ENCODE measurements at regions not wholly inside any gene's neighbourhood (a gene's known extent, or its start where the extent isn't known, plus 50 kb on each side); places are given as distances from the start of the nearest gene placed in this dataset.
"Not testable (repeated sequence)": the region's sequence is repeated elsewhere in the genome, so short reads cannot be mapped to it uniquely, and the experiment has no call there.

DNA sequence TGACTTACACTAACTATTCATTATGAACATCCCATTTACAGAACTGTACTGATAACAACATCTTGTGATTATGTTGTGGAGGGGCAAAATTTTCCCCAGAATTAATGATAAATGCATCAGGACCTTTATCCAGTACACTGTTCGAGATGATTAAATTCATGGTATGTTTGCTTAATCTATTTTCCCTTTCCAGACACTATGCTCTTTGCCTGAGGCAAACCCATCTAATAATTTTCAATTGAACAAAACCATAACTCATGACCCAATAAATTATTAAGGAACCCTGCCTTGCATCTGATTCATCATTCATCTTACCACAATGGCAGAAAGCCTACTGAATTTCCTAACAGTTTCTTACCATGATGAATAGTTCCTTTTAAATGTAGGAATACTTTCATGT lies 385.0 kb downstream of the DSEL start:
- DNase-seq, result no peak

DNA sequence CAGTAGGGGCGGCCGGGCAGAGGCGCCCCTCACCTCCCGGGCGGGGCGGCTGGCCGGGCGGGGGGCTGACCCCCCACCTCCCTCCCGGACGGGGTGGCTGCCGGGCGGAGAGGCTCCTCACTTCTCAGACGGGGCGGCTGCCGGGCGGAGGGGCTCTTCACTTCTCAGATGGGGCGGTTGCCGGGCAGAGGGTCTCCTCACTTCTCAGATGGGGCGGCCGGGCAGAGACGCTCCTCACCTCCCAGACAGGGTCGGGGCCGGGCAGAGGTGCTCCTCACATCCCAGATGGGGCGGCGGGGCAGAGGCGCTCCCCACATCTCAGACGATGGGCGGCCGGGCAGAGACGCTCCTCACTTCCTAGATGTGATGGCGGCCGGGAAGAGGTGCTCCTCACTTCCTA lies 389.8 kb downstream of the DSEL start:
- DNase-seq, result not testable (repeated sequence)

DNA sequence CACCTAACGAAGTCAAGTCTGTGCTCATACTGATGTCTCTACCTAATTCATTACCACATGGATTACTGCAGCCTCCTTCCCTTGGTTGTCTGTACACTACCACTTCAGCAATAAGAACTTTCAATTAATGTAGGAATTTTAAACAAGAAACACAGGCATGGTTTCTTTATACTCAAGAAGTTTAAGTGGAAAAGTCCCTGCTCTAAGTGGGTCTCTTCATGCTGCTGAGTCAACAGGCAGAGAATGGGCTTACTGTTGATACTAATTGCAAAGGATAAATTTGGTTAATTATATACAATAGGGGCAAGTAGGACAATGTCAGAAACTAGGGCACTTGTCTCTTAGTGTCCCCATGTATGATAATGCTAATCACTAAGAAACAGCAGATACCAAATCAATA lies 392.6 kb downstream of the DSEL start:
- DNase-seq, result no peak

DNA sequence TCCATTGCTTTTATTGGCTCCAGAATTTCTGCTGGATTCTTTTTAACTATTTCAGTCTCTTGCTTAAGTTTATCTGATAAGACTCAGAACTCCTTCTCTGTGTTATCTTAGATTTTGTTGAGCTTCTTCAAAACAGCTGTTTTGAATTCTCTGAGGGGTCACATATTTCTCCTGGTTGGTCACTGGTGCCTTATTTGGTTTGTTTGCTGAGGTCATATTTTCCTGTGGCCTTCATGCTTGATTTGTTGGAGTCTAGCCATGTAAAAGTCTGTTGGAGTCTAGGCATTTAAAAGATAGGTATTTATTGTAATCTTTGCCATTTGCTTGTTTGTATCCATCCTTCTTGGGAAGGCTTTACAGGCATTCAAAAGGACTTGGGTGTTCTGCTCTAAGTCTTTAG lies 398.7 kb downstream of the DSEL start:
- DNase-seq, result no peak

DNA sequence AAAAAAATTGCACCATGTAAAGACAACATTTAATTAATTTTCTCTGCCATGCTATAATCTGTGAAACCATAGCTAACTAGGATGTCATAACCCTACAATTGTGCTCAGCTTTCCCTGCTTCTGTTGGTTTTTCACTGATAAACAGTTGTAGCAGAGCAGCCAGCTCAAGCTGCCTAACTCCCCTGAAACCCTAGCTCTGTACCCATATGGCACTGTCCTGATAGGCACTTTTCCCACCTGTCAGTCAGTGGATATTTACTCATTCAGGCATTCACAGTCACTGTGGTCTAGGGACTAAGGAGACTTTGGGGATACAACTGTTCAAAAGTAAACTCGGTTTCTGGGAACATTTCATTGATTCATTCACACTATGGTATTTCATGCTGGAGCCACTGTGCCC lies 407.0 kb downstream of the DSEL start:
- DNase-seq, result no peak

DNA sequence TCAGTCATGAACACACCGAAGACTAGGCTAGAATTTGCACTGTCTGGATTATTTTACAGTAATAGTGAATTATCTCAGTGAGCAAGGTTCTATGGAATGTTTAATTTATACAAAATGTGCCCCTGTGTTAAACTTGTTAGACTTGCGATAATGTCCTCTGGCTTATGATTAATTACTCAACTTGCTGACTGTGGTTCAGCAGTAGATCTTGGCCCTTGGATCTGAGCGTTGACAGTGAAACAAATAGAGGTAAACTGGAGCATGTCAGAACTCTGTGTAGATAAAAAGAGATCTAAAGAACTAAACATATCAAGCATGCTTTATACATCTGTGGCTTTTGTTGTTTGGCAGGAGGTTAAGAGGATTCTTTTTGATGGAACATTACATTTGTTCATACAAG lies 407.6 kb downstream of the DSEL start:
- peak; percentile 53 for DNase-seq

DNA sequence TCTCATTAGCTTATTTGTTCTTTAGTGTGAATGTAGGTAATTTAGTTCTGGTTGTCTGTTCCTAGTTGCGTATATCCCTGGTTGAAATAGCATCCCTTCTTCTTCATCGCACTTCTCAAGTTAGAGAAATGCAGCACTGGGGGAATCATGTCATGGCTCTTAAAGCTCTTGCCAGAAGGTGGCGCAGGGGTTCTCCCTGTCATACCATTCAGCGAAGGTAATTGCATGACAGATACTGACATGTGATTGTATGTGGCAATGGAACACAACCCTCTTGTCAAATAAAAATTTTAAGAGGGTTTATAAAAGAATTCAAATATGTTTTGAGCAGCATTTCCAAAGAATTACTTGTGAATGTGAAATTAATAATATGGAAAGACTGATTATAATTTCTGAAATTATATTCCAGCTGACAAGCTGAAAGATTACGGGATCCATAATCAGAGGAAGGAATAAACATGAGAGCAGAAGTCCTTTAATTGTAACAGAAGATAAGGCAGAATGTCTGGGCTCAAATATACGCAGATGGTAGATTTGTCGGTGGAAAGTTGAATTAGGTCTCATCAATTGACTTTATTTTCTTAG lies 411.7 kb downstream of the DSEL start:
- DNase-seq, result peak; percentile 31

DNA sequence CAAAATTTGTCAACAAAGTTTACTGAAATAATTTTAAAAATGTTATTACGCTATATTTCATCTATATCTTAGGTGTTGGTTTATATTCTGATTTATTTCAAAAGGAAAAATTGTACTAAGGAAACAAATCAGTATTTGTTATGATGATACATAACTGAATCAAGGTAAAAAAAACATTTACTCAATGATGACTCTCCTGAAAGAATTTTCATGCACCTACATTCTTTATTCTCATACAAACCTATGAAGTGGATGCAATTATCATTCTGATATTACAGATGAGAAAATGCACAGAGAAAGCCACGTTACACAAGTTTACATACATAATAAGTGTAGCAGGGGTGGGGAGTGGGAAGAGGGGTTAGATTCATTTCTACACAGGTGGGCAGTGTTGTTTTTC lies 422.4 kb downstream of the DSEL start:
- DNase-seq, result no peak

DNA sequence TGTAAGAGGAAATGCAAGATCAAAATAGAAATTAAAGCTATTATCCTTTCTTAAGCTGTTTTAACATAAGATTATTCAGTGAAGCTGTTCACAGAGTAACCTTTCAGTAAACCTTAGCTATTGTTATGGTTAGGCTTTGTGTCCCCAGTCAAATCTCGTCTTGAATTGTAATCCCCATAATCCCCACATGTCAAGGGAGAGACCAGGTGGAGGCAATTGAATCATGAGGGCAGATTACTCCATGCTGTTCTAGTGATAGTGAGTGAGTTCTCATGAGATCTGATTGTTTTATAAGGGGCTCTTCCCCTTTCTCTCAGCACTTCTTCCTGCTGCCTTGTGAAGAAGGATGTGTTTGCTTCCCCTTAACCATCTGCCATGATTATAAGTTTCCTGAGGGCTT lies 424.4 kb downstream of the DSEL start:
- no peak for DNase-seq

DNA sequence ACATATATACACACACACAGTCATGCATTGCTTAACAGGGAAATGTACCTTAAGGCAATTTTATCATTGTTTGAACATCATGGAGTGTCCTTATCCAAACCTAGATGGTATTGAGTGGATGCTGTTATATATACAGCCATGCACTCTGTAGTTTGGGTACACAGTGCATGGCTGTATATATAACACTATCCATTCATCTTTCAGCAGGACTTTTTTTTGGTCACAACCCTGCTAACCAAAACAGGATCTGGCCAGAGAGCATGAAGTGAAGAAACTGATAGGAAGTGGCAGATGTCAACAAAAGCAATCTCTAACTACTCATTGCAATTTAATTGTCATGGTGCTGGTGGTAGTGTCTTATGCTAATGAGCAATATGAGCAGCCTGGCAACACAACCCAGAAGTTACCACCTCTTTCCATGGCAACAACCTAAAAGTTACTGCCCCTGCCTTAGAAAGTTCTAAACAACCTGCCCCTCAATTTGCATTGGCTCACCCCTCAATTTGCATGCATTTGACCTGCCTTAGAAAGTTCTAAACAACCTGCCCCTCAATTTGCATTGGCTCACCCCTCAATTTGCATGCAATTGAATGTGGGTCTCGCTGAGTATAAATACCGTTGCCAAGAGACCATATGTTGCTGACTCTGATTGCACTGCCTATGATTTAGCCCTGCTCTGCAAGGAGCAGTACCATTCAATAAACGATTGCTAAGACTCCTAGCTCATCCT lies 434.9 kb downstream of the DSEL start:
- no peak for DNase-seq

DNA sequence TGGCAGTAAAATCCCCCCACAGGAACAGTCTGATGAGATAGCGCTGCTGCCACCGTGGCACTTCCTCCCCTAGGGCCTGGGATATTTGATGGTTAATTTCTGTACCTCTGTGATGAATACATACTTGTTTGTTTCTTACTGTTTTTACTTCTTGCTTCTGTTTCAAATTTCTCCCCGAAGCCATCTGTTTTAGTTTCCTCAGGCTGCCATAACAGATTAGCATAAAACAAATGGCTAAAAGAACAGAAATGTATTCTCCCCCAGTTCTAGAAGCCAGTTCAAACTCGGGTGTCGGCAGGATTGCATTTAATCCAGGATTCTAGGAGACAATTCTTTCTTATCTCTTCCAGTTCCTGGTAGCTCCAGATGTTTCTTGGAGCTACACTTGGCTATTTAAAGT lies 435.9 kb downstream of the DSEL start:
- no peak for DNase-seq

DNA sequence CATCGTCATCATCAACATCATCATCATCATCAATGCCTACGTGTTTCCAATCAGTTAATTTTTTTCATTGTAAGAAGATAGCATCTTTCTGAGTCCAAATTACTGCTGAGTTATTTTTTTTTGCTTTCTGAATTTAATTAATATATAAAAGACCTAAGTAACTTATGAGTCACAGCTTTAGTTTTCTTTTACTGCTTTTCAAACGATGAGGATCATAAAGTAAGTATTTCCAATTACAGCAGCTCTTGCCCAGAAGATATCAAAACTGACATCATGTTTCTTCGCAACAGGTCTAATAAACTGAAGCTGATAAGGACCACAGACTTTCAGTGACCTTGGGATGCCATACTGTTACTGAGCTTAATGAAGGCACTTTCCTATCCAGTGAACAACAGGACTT lies 442.2 kb downstream of the DSEL start:
- DNase-seq, result no peak

DNA sequence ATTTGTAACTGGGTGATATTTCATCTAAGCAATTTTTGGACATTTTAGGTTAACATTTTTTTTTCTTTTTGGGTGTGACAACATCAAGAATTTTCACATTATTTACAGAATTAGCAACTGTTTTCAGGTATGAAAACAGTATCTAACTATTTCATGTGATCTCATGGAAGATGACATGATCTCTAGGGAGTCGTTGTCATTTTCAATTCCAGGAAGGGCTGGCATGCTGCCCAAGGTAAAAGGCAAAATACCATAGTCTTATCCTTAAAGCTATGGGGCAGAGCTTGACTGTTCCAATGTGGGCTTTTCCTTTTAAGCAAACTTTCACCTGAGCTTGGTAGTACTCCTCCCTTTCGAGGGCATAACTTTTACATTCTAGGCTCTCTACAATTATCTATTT lies 443.7 kb downstream of the DSEL start:
- no peak for DNase-seq

DNA sequence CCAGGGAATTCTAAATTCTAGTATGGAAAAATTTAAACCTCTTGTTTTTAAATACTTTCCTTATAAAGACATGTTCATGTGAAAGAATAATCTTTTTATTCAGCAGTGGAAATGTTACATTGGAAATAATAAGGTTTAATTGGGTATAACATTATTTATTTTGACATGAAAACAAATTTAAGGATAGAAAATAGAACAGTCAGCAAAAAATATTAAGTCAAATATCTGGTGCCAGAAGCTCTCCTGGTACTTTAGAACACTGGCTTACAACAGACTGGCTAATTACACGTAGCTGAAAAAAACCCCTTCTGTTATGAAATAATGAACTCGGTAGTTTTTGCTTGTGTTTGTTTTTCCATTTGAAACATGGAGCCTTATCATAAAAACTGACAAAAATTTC lies 447.9 kb downstream of the DSEL start:
- peak; percentile 1 for DNase-seq

DNA sequence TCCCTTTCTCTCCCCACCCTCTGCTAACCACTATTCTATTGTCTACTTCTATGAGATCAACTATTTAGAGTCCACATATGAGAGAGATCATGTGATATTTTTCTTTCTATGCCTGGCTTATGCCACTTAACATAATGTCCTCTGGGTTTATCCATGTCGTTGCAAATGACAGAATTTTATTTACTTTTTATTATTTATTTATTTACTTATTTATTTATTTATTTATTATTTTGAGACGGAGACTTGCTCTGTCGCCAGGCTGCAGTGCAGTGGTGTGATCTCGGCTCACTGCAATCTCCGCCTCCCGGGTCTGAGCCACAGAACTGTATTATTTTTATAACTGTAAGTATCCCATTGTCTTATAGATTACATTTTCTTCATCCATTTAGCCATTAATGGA lies 443.4 kb upstream of the CDH19 start:
- DNase-seq, result no peak

DNA sequence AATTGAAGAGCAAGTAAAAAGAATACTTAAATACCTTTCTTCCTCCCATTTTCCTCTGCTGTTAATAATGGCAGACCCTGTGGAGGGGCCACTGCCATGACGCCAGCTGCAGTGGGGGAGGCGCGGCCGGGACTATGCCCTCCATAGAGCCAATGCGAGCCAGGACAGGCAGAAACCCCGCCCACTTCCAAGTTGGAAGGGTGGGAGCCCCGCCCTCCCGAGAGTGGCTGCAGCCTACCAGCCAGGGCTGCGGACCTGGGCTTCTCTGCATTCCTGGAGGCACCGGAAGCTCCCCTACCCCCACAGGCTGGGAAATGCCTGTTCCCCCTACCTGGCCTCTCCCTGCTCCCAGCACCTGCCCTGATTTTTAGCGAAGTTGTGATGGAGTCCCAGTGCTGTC lies 439.4 kb upstream of the CDH19 start:
- DNase-seq, result no peak

DNA sequence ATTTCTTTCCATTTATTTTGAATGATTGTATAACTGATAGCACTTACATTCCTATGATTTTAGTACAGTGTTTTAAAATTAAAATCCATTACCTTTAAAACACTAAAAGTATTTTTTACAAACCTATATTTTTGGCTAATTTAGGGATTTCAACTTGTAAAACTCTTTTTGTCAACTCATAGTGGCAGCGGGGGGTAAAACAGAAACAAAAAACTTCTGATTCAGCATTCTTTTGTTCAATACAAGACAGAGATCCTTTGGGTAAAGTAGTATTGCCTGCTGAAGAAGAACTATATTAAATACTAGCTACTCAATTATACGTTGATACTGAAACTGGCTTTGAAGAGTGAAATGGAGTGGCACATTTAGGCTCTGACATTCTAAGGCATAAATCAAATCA lies 437.4 kb upstream of the CDH19 start:
- no peak for DNase-seq

DNA sequence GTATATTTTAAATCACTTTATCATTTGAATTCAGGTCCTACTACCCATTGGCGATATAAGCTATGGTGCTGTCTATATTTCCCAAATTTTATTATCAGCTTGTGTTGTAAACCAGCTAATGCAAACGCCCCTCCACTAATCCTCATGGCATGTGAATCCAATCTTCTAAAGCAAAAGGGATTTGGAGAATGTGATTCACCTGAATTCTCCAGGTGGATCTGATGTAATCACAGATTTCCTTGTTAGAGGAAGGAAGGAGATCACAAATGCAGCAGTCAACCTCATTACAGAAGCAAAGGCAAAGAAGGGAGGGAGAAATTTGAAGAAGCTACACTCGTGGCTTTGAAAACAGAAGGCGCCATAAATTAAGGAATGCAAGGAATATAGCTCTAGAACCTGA lies 431.1 kb upstream of the CDH19 start:
- DNase-seq, result no peak

DNA sequence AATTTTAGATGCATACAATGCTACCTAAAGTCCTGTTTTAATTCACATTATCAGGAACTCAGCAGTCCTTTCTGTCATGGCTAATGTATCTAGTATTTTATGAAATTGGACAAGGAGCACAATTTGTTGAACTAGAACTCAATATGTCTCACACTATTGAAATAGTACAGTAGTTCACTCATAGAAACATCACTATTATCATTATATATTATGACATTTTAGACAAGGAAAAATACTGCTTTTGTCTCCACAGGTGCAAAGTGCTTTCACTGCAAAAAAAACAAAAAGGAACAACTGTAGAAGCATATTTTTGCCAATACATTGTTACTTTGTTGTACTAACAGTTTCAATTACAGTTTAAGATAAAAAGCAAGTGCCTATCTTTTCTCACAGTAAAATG lies 419.2 kb upstream of the CDH19 start:
- DNase-seq, result no peak

DNA sequence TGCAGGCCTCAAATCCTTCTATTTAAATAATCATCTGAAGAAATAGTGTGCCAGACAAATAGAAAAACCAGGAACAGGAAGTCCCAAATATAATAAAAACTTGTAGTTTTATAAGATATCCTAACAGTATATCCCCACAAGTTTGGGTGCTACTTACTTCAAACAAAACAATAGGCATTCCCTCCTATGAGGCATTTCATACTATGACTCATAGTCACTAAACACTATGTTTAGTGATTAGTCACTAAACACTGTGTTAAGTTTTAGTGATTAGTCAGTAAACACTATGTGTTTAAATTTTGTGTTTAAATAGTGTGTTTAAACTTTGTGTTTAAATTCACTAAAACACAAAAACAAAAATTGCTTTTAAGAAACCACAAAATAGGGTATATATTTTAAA lies 407.0 kb upstream of the CDH19 start:
- no peak for DNase-seq

DNA sequence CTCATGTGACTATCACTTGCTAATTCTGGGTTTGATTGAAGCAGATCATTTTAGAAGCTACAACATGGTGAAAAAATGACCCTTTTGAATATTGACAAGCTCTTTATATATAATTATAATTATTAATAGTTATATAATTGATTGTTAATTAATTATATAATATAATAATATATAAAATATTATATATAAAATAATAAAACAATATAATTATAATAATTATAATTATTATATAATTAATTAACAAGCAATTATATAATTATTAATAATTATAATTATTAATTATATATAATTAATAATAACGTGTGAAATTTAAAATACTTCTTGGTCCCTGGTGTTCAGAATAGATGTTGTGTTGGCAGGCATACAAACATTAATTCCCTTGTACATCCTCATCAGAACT lies 404.1 kb upstream of the CDH19 start:
- no peak for DNase-seq

DNA sequence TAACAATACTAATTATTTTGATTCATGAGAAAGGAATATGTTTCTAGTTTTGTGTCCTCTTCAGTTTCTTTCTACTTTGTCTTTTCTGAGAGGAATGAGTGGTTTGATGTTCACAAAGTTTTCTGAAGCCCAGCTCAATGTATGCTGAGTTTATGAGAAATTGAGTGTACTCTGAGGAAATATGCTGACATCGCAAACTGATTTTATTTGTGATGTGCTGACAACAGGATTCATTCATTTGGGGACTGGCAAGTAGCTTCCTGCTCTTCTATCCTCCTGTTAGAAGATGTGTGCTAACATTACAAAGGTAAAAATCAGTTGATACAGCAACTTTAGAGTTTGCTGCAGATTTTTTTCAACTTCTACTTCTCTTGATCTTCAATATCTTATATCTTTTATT lies 403.2 kb upstream of the CDH19 start:
- DNase-seq, result no peak

DNA sequence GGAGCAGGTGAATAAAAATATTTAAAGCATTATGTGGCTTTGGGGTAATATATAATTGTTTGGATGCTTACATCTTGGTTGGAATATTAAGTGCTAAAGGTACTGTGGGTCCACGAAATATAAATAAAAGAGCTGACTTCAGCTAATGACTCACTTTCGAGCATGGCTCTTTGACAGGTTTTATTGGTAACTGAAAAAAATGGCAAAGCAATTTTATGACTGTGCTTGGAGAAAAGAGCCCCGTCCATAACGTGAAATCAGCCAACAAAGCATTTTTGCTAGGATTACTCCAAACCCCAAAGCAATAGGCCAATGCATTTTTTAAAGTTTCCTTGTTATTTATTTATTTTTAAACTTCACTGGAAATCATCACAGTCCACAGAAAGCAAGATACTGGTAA lies 397.2 kb upstream of the CDH19 start:
- DNase-seq, result no peak

DNA sequence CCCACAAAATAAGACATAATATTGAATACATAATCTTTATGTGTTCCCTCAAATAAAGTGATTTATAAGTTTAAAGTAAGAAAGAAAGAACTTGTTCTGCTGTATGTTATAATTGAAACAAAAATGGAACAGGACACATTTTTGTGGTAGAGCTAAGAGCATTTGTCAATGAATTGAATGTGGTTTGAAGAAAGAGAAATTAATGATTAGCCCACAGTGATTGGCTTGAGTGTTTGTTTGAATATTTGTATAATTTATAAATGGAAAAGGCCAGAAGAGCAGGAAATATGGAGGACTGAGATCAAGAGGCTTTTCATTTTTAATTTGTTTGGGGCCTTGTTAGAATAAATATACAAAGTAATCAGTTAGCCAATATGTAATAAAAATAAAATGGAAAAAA lies 395.1 kb upstream of the CDH19 start:
- DNase-seq, result no peak

DNA sequence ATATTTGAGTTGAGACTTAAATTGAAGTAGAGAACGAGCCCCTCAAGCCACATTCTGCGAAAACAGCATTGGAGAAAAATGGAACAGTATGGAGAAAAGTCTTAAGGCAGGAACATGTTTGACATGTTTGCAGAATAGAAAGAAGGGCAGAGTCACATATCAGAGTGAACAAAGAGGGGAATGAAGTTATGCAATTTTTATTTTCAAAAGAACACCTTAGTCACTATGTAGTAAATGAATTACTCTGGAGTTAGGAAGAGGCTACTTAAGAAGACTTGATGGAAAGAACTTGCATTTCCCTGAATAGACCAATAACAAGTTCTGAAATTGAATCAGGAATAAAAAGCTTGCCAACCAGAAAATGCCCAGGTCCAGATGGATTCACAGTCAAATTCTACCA lies 391.4 kb upstream of the CDH19 start:
- DNase-seq, result no peak

Data from NCI-H226 (cell line).